Transverse colon (tissue), 4 donors: ENCODE measurements at regions not wholly inside any gene's neighbourhood (a gene's known extent, or its start where the extent isn't known, plus 50 kb on each side); places are given as distances from the start of the nearest gene placed in this dataset.

ENCODE experiments used
- DNase-seq: peaks from one replicate; pipeline ENCODE4 v3.0.0-alpha.2; 2019
- H3K27ac ChIP-seq, 4 donors: fragments of 200-600 bp; sonication (generic); 2 replicates each; pipeline ENCODE4 v1.5.1; 2016 to 2018; ENCODE audit warnings: inconsistent platforms in 4 of 4
- H3K27me3 ChIP-seq: fragments of 200-600 bp; sonication (generic); 2 replicates; pipeline ENCODE4 v1.5.1; 2017; ENCODE audit warnings: inconsistent platforms
- H3K36me3 ChIP-seq, 4 donors: fragments of 200-600 bp; sonication (generic); 2 replicates each; pipeline ENCODE4 v1.5.1; 2017 to 2019; ENCODE audit warnings: inconsistent platforms in 4 of 4
- H3K4me1 ChIP-seq, 4 donors: fragments of 200-600 bp; sonication (generic); 2 replicates each; pipeline ENCODE4 v1.5.1; 2017 to 2020; ENCODE audit warnings: inconsistent platforms in 4 of 4
- H3K4me3 ChIP-seq, 4 donors: fragments of 200-600 bp; sonication (generic); 1 replicate in 1 of 4; 2 replicates in 3 of 4; pipeline versions ENCODE4 v1.5.1 to v1.6.1; 2017 to 2019; ENCODE audit warnings: inconsistent platforms in 4 of 4
- H3K9me3 ChIP-seq, 2 donors: fragments of 200-600 bp; sonication (generic); 2 replicates each; pipeline ENCODE4 v1.5.1; 2017 to 2019; ENCODE audit warnings: inconsistent platforms in 2 of 2
- EP300 ChIP-seq: sonication (generic); formaldehyde crosslinking; IDR thresholded peaks from one replicate; pipeline ENCODE4 v1.6.1; 2017; ENCODE audit warnings: antibody characterized with exemption, low read depth
- POLR2A ChIP-seq: fragments of 450-650 bp; IDR thresholded peaks from one replicate; pipeline ENCODE4 v1.6.1; 2016; ENCODE audit warnings: antibody characterized with exemption, mild to moderate bottlenecking, moderate library complexity
- POLR2AphosphoS5 ChIP-seq, 3 donors: sonication (generic); formaldehyde crosslinking; IDR thresholded peaks; one replicate each; pipeline ENCODE4 v1.6.1; 2016; ENCODE audit warnings: antibody characterized with exemption in 3 of 3
- WGBS, 2 donors: methylation state at CpG; one replicate each; pipeline ENCODE4 v1.1.5; 2018; ENCODE audit warnings: low coverage in 1 of 2; 5-methylcytosine and 5-hydroxymethylcytosine counted together
- in situ Hi-C, 4 donors: fragments of 200-750 bp; cut with MboI; loops; one replicate each; pipeline versions ENCODE4 v1.15.0 to v1.15.1; 2017; ENCODE audit warnings: low sequenced_read_pairs in 3 of 4, low pct_ligation_motif_present in 1 of 4, low pct_unique_long_range_greater_than_20kb in 1 of 4
- intact Hi-C: fragments of 100-400 bp; cut with DNase I; formaldehyde crosslinking; loops from one replicate; pipeline ENCODE4 v1.15.1; 2023; ENCODE audit warnings: low total_unique reads
- TF ChIP-seq, protein P1 (sequence below), 5 experiments: fragments of 200-600 bp in 3 of 5; fragments of 450-650 bp in 2 of 5; sonication (generic) in 3 of 5; IDR thresholded peaks; 1 replicate in 2 of 5; 2 replicates in 3 of 5; pipeline ENCODE4 v1.5.1; 2016 to 2017; ENCODE audit warnings: antibody characterized with exemption in 5 of 5, inconsistent platforms in 3 of 5, mild to moderate bottlenecking in 2 of 5, moderate library complexity in 1 of 5

DNA sequence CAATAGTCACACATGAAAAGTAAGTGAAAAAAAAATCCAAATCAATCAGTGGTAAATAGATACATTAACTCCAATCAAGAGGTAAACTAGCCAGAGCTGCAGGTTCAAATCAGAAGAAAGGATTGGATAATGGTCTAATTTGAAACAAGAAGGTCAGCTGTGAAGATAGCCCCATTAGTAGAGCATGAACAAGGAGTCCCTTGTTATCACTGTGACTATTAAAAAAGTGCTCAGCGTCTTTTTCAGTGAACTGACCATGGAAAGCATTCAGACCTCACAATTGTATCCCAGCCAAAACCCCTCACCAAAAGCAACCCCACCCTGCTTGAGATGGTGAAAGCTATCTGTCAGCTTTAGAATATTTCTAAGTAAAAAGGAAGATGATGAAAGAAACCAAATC is 125.0 kb upstream of the EGLN3 start:
- intact Hi-C loops (no loop called here), in situ Hi-C loops (loop anchor here in 1 of 4 donors (25.0 kb wide), 1 partner anchor 239 kb away; no protein-coding TSS in a partner anchor)
- Histone ChIP-seq H3K9me3 (peaks cover 0 to 4% of the 10 kb centered on the region in 2 donors), H3K36me3 (no peaks in the 10 kb centered on the region), H3K4me3 (no peak overlapping the region), H3K4me1 (no peaks in the 10 kb centered on the region), H3K27me3 (no peaks in the 10 kb centered on the region), H3K27ac (no peak overlapping the region)
- DNase-seq = no peak
- 58 to 73% methylated on average over 1 of the region's 1 CpG for WGBS, 2 donors
- TF ChIP-seq POLR2AphosphoS5 (IDR thresholded peaks at IDR 0.05) (no peak), EP300 (no peak), POLR2A (no peak)
- TF ChIP-seq, protein P1, sequence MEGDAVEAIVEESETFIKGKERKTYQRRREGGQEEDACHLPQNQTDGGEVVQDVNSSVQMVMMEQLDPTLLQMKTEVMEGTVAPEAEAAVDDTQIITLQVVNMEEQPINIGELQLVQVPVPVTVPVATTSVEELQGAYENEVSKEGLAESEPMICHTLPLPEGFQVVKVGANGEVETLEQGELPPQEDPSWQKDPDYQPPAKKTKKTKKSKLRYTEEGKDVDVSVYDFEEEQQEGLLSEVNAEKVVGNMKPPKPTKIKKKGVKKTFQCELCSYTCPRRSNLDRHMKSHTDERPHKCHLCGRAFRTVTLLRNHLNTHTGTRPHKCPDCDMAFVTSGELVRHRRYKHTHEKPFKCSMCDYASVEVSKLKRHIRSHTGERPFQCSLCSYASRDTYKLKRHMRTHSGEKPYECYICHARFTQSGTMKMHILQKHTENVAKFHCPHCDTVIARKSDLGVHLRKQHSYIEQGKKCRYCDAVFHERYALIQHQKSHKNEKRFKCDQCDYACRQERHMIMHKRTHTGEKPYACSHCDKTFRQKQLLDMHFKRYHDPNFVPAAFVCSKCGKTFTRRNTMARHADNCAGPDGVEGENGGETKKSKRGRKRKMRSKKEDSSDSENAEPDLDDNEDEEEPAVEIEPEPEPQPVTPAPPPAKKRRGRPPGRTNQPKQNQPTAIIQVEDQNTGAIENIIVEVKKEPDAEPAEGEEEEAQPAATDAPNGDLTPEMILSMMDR (IDR thresholded peaks at IDR 0.05) = no peak

DNA sequence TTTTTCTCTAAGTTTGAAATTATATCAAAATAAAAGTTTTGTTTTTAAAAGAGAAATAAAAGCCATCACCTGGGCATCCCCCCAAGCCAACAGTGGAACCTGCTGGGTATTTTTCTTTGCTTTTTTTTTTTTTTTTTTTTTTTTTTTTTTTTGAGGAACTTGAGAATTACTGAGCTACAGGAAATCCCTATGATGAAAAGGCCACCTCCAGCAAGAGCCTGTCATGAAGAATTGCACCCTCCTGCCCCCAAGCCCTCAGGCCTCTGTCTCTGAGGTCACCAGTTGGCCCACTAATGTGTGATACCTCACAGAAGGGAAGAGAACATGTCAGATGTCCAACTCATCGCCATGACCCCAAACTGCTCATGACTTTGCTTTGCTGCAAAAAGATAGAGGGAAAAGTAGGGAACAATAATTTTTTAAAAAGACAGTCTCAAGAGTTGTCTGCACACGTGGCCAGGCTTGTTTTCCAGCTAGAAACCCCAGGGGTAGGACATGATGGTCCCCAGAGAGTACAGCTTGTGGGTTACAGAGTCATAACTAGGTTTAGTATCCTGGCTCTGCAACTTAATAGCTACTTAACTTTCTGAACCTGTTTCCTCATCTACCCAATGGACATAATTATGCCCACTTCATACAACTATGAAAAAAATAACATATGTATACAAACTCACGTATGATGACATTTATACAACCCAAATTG is 124.3 kb upstream of the EGLN3 start:
- TF ChIP-seq, protein P1 (IDR thresholded peaks at IDR 0.05) = no peak
- TF ChIP-seq POLR2A (no peak), EP300 (no peak), POLR2AphosphoS5 (IDR thresholded peaks at IDR 0.05) (no peak)
- H3K27ac ChIP-seq = no peak overlapping the region
- no peak for DNase-seq
- peaks cover 0 to 1% (median 0%) of the 10 kb centered on the region in 4 donors for H3K4me1 ChIP-seq
- no peak overlapping the region for H3K4me3 ChIP-seq
- peaks cover 0 to 4% of the 10 kb centered on the region in 2 donors for H3K9me3 ChIP-seq
- in situ Hi-C loops = loop anchor here in 1 of 4 donors (25.0 kb wide), 1 partner anchor 238 kb away; no protein-coding TSS in a partner anchor
- no peaks in the 10 kb centered on the region for H3K36me3 ChIP-seq
- 60 to 67% methylated on average over 1 to 3 of the region's 3 CpGs for WGBS, 2 donors
- H3K27me3 ChIP-seq = no peaks in the 10 kb centered on the region
- intact Hi-C loops = no loop called here

DNA sequence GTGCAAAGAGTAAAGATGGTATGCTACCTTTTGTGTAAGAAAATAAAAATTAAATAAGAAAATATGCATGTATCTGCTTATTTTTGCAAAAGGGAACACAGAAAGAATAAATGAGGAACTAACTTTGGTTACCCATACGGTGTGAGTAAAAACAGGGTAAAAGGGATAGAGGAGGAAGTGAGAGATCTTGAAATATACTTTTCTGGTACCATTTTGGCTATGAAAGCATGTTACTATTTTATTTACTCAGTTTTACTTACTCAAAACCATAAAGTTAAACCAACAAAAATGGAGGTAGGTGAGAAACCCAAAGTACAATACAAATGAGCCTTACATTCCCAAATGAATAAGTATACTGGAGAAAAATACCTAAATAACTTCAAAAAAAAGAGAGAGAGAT is 122.0 kb upstream of the EGLN3 start:
- H3K27me3 ChIP-seq = no peaks in the 10 kb centered on the region
- H3K36me3 ChIP-seq = no peaks in the 10 kb centered on the region
- H3K4me3 ChIP-seq = no peak overlapping the region
- peaks cover 0 to 4% of the 10 kb centered on the region in 2 donors for H3K9me3 ChIP-seq
- 79 to 95% methylated on average over 1 of the region's 1 CpG for WGBS, 2 donors
- intact Hi-C loops = no loop called here
- H3K4me1 ChIP-seq = peaks cover 0 to 9% (median 0%) of the 10 kb centered on the region in 4 donors
- no peak for DNase-seq
- TF ChIP-seq, protein P1 (IDR thresholded peaks at IDR 0.05) = no peak
- TF ChIP-seq POLR2AphosphoS5 (IDR thresholded peaks at IDR 0.05) (no peak), EP300 (no peak), POLR2A (no peak)
- in situ Hi-C loops = no loop called here
- no peak overlapping the region for H3K27ac ChIP-seq

DNA sequence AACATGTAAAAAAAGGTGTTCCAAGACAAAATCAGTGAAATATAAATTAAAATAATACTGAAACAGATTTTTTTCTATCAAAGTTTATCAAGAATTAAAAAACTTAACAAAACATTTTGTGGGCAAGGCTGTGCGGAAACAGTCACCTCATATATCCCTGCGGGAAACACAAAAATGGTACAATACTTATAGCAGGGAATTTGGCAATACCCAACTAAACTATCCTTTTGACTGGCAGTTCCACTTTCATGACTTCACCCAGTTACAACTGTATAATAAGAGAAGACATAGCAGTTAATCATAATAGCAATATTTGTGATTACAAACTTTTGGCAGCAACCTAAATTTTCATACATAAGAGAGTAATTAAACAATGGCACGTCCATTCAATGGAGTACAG is 121.5 kb upstream of the EGLN3 start:
- WGBS, 2 donors = 83 to 98% methylated on average over 3 of the region's 3 CpGs
- intact Hi-C loops (no loop called here), in situ Hi-C loops (no loop called here)
- Histone ChIP-seq H3K27ac (no peak overlapping the region), H3K4me3 (no peak overlapping the region), H3K27me3 (no peaks in the 10 kb centered on the region), H3K4me1 (peaks cover 0 to 9% (median 0%) of the 10 kb centered on the region in 4 donors), H3K9me3 (peaks cover 0 to 4% of the 10 kb centered on the region in 2 donors), H3K36me3 (no peaks in the 10 kb centered on the region)
- no peak for DNase-seq
- TF ChIP-seq, protein P1 (IDR thresholded peaks at IDR 0.05) = no peak
- TF ChIP-seq POLR2AphosphoS5 (IDR thresholded peaks at IDR 0.05) (no peak), EP300 (no peak), POLR2A (no peak)
